Fibroblast of skin of right biceps (primary cell): ENCODE measurements at regions not wholly inside any gene's neighbourhood (a gene's known extent, or its start where the extent isn't known, plus 50 kb on each side); places are given as distances from the start of the nearest gene placed in this dataset.
"Not testable (repeated sequence)": the region's sequence is repeated elsewhere in the genome, so short reads cannot be mapped to it uniquely, and the experiment has no call there.

Source experiments
- DNase-seq: peaks from one replicate; pipeline ENCODE4 v3.0.0-alpha.2; 2013

DNA sequence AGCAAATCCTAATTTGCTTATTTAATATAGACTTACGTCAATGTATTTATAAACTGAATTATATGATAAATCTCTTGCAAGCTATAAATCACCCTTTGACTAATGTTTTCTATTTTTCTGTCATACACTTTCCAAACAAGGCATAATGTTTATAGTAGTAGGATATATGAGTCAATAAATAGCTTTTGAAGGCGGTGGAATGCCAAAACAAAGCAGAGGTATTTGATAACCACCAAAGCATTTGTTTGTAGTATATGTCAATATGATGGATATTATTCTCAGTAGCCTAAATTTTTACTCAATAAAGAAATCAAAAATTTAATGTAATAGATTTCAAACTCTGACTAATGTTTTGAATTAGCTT is 1354.6 kb downstream of the HACE1 start:
- DNase-seq, result no peak

DNA sequence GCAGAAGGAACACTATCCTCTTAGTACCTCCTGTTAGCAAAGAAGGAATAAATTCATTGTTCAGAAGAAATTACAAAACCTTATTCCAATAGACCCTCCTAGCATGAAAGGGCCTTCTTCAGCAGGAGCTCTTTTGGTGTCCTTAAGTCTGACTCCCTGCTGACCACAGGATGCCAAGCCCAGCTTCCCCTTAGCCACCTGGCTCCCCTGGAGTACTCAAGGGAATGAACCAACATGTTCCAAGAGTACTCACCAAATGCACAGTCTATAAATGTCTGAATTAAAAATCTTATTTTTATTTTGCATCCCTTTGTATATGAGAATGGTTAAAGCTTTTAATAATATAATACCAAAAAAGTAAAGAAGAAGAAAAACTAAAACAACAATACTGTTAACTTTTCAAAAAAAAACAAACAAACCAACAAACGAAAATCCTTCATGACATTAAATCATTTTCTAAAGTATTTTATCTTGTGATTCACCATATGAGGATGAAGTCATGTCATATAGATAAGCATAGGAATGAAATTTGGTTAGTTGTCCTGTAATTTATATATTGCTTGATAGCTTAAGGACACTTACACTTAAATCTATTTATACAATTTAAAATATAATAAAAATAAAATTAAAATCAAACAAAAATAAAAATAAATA is 1355.1 kb downstream of the HACE1 start:
- no peak for DNase-seq

DNA sequence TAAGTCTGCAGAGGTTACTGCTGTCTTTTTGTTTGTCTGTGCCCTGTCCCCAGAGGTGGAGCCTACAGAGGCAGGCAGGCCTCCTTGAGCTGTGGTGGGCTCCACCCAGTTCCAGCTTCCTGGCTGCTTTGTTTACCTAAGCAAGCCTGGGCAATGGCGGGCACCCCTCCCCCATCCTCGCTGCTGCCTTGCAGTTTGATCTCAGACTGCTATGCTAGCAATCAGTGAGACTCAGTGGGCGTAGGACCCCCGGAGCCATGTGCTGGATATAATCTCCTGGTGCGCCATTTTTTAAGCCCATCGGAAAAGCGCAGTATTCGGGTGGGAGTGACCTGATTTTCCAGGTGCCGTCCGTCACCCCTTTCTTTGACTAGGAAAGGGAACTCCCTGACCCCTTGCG is 1363.1 kb downstream of the HACE1 start:
- DNase-seq, result not testable (repeated sequence)

DNA sequence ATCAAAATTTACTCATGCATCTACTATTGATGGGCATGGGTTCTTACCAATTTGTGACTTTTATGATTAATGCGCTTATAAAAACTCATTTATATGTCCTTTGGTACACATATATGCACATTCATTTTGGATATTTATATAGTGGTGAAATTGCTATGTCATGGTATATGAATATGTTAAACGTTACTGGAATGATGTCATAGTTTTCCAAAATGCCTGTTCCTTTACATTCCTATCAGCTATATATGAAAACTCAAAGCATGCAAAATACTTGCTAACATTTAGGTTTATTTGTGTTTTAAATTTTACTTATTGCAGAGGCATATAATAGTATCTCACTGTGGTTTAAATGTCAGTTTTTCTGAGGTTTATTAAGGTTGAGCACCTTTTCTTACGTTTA is 1403.1 kb downstream of the HACE1 start:
- DNase-seq, result no peak

DNA sequence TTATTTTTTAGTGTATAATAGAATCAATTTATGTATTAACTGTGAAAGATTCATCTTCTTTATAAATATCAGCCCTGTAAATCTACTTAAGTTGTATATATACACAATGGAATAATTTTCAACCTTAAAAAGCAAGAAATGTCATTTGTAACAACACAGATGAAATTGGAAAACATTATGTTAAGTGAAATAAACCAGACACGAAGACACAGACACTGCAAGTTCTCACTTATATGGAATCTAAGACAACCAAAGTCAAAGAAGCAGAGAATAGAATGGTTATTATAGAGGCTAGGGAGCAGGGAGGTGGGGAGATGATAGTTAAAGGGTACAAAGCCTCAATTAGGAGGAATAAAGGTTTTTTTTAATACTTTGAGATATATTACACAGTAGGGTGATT is 1404.4 kb downstream of the HACE1 start:
- DNase-seq, result no peak

DNA sequence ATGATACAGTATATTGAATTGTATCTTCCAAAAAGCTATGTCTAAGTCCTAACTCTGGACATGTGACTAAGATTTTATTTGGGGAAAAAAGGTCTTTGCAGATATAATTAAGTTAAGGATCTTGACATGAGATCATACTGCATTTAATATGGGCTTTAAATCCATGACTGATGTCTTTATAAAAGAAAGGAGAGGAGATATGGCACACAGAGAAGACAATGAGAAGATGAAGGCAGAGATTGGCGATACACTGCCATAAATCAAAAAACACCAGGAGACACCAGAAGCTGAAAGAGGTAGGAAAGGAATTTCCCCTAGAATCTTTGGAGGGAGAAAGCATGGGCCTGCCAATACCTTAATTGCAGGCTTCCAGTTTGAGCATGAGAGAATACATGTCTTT is 1450.2 kb downstream of the HACE1 start:
- DNase-seq, result no peak

DNA sequence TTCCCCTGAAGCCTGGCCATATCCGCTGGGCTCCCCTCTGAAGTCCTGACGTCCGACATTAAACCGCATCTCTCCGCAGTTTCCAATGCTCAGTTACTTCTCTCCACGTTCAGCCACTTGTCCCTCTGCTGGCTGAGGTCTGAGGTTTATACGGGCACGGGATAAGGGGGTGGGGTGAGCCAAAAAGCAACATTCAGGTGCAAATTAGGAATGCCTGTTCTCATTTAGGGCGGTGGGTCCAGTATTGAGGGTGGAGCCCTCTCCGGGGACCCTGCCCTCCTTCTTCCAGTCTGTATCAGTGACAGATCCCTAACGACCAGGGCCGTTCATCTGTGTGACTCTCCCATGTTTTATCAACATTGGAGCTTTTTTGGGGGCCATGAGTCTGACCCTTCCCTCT is 1454.4 kb downstream of the HACE1 start:
- no peak for DNase-seq

DNA sequence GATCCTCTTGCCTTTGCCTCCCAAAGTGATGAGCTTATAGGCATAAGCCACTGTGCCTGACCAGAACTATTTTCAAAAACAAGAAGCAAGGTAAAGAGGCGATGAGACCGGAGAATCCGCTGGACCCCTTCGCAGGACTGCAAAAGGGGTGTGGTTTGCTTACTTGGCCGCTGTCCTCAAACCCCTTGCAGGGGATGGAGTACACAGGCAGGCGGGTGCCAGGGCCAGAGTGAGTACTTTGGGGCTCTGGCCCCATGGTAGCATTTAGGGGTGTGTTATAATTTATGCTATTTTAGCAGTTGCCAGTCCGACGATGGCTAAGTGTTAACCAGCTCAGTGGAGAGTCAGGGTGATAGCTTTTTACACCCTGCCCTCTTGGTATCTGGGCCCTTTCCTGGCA is 1454.9 kb downstream of the HACE1 start:
- no peak for DNase-seq

DNA sequence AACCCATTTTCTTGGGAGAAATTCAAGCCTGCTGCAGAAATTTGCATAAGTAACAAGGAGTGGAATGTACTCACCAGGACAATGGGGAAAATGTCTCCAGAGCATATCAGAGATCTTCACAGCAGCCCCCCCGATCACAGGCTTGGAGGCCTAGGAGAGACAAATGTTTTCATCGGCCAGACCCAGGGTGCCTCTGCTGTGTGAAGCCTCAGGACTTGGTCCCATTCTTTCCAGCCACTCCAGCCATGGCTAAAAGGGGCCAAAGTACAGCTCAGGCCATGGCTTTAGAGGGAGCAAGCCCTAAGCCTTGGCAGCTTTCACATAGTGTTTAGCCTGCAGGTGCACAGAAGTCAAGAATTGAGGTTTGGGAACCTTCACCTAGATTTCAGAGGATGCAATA is 1463.0 kb downstream of the HACE1 start:
- no peak for DNase-seq

DNA sequence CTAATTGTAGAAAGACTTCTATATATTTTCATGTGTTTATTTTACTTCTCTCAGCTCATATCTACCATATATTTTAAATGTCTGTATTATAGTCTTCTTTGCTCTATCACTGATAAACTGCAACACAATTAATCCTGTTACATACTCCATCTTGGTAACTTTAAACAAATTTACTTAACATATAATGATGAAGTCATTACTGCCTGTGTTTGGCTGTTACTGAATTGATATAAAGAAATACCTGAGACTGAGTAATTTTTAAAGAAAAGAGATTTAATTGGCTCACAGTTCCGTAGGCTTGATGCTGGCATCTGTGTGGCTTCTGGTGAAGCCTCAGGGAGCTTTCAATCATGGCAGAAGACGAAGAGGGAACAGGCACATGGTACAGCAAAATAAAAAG is 1480.4 kb downstream of the HACE1 start:
- no peak for DNase-seq

DNA sequence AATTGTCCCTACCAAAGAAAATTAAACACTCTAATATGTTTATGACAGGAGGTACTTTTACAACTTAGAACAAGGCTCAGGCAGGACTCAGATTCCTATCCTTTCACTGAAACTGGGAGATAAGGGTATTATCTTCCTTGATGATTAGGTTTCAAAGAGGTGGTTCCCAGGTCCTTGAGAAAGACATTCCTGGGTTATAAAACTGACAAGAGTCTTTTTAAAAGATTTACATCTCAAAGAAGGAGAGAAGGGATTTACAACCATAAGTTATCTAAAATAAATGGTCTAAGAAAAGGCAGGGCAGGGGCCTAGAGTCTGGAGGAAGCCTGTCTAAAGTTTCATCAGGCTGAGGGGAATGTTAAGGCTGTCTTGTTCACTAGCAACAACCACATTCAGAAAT is 1492.5 kb downstream of the HACE1 start:
- DNase-seq, result no peak

DNA sequence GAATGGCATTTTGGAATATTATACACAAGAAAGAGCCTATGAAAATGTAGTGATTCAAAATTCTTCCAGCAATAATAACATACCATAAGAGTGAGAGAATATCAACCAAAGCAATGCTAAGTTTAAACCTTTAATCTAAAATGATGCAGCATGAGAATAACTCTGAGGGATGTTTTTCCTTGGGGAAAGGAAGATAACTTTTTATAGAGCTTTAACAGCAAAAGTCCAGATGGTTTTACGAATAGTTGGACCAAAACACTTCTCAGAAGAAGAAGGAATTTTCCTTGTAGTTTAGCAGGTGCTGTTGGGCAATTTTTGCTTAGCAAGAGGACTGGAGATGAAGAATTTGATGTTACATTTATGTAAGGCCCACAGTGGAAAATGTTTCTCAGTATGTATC is 1503.2 kb downstream of the HACE1 start:
- DNase-seq, result peak; percentile 0

DNA sequence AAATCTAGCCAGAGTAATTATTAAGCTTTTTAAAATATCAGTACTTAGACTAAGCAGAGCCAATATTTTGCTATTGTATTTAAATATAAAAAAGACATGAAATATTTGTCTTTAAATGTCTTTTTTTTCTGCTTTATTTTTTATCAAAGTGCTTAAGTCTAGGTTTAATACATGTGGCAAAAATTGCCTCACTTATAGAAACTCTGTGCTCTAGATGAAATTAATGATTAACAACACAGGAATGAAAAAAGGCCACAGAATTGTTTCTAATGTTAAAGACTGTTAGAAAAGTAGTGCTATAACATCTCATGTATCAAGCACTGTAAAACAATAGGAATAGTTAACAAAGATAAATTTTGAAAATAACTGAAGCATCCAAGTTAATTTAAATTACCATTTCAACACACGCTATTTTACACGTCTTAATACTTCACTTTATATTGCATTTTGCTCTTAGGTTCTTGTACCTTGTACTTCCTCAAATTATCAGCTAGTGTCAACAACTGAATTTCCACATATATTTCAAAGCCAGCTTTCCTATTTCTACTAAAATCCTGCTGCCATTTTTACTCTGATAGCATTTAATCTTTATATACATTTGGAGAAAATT is 1515.1 kb downstream of the HACE1 start:
- no peak for DNase-seq

DNA sequence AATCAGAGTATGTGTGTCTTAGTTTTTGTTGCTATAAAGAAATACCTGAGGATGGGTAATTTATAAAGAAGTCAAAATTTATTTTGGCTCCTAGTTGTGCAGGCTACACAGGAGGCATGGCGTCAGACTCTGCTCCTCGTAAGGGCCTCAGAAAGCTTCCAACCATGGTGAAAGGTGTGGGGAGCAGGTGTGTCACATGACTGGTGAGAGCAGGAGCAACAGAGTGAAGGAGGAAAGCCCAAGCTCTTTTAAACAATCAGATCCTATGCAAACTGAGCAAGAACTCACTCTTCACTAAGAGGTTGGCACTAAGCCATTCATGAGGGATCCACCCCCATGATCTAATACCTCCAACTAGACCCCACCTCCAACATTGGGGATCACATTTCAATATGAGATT is 1524.3 kb downstream of the HACE1 start:
- no peak for DNase-seq

DNA sequence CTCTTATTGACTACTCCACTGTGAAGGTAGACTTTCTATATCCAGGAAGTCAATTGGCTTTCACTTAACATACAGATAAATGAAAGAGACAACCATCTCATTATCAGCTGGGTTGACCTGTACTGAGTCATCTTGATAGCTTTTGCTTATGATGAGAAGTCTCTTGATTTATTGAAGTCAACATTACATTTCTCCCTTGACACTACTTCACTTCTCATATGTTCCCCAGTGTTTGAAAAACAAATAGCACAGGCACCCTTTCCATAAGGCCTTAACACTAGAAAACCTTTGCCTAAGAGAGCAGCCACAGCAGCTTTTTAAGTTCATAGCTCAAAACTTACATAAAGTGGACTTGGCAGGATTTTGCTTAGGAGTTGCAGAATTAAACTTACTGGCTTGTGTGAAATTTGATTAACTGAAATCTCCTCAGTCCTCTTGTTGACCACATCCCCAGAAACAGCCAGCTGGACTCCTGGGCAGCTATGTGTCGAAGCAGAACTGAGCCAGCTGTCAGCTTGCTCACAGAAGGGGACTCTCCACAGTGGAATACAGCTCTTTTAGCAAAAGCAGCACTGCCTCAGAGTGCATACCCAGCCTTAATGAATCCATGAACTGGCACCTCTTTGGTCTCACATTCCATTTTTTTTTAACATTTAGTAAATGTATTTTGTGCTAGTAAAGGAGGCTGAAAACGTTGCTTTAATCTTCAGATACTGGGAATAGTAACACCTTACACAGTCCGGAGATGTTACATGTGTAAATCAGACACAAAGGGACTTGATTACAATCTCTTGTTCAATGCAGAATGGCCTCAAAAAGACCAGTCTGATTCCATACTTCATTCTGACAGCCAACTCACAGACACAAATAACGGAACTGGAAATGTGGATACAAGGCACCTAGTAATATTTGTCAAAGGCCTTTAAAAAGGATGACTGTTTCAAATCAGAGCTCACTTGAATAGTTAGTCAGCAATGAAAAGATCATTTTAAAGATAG is 1532.7 kb downstream of the HACE1 start:
- DNase-seq, result no peak

DNA sequence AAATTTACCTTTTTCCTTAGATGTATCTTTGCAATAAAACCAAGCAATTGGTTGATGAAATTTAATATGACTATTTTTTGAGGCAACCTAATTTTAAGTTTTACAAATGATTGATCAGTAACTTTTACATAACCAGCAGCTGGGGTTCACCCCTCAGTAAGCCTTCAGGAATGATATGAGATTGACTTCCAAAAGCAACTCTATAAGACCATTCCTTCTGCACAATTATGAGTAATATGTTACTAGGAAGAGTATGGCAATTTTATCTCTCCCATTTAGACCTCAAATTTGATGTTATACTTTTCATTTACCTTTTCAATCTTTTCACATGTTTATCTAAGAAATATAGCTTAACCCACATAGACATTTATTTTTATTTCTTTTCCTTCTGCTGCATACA is 1546.3 kb downstream of the HACE1 start:
- no peak for DNase-seq

DNA sequence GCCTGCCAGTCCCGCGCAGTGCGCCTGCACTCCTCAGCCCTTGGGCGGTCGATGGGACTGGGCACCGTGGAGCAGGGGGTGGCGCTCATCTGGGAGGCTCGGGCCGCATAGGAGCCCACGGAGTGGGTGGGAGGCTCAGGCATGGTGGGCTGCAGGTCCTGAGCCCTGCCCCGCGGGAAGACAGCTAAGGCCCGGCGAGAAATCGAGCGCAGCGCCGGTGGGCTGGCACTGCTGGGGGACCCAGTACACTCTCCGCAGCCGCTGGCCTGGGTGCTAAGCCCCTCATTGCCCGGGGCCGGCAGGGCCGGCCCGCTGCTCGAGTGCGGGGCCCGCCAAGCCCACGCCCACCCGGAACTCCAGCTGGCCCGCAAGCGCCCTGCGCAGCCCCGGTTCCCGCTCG is 1565.3 kb downstream of the HACE1 start:
- DNase-seq, result not testable (repeated sequence)

DNA sequence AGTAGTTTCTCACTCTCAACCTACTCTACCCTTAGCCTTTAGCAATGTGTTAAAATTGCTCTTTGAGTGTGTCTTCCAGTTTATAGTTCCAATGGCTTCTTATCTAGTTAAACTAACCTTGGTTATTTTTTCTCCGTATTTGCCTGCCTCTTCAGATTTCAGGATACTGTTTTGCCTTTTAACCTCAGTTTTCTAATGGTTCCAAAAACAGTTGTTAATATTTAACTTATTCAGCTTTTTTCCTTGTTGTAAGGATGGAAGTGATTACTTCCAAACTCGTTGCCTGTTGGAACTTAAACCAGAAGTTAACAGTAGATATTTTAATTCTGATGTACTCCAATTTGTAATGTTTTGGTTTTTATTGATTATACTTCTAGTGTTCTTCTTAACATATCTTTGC is 1574.9 kb downstream of the HACE1 start:
- DNase-seq, result no peak

DNA sequence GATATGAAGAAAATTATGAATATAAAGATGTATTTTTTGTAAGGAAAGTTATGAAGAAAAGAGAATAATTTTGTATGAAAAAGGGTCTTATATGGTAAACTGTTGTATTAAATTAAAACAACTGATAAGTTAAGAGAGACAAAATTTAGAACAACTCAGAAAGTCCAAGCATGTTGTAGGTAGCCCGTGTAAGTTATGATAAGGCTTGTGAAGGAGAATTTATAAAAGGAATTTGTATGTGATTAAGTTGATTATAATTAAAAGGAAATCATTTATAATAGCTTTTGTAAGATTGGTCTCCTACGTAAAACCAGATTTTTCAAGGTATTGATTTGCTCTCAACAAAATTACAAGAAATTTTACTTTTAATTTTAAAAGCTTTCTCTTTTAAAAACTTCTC is 1579.3 kb downstream of the HACE1 start:
- DNase-seq, result no peak

DNA sequence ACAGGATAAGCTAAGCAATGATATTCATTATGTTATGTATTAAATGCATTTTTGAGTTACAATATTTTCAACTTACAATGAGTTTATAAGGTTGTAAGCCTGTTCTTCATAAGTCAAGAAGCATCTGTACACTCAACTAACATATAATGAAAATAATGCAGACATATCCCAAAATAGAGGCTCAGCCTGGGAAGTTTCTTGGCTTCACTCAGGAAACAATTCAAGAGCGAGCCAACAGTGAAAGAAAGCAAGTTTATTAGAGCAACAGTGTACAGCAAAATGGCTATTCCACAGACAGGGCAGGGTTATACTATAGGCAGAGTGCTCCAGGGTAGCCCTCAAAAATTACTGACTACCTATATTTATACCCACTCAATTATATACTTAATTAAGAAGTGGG is 1581.8 kb downstream of the HACE1 start:
- no peak for DNase-seq

DNA sequence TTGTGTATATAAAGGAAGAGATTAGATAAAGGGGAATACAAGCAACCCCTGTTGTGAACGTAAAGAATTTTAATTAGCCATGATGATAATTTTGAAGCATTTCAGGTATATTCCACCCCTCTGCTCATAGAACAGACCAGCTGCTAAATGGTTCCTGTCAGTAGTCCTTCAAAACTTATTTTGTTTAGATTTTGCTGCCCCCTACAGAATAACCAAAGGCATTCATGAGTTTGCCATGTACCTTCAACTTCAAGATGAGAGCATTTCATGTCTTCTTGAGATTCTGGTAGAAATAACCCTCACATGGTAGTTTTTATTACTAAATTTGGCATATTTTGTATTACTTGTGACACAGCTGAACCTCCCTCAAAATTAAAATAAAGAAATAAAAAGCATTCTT is 1586.7 kb downstream of the HACE1 start:
- DNase-seq, result no peak

DNA sequence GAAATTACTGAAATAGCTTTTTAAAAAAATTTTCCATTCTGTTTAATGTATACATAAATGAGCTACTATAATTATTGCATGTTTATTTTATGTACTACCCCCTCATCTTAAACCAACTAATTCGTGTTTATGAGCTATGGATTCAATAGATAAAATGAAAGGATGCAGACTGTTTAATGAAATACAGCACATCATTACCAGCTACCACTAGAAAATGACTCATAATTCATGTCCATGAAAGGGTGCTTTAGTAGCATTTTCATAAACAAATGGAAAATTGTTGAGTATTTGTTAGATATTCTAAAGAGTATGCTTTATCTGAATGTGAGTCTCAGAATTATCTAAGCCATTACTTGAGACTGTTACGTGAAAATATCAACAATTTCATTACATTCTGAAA is 1590.1 kb downstream of the HACE1 start:
- DNase-seq, result no peak

DNA sequence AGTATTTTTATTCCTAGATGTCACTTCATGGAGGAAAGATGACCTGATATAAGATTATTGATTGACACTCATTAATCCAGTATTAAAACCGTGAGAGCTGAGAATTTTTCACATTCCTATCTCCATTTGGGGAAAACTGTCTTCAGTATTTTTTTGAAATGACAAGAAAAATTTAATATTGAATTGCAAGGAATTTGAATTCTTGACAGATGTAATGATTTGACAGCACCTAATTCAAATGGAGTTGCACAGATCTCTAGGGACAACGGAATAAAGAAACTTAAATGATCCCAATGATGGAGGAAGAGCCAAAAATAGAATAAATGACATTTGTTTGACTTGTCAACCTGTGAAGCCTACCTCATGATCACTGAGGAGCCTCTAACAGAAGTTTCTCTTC is 1591.4 kb downstream of the HACE1 start:
- no peak for DNase-seq

DNA sequence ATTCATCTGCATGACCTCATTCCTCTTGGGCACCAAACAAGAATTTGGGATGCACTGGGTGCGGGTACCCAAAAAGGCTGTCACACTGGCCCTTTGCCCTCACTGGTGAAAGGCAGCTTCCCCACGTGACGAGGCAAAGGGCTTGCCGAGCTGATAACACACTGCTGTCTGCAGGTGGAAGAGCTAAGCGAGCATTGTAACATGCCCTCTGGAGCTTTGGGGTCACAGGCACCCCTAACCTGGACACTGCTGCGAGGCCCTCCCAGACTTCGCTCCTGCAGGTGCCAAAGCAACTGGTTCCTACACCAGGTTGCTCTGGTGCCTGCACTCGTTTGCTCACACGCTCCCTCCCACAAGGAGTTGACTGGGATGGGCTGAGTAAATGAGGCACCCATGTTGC is 1595.7 kb downstream of the HACE1 start:
- no peak for DNase-seq
